ENCODE measurements at regions not wholly inside any gene's neighbourhood (a gene's known extent, or its start where the extent isn't known, plus 50 kb on each side); places are given as distances from the start of the nearest gene placed in this dataset.
A peak's percentile ranks its signal among the peaks of the same experiment; 100 is the strongest.

- no peak for TF ChIP-seq CTCF (IDR thresholded peaks at IDR 0.05)
- intact Hi-C loops (cut with micrococcal nuclease): no loop called here
These were observed 53.7 kb upstream of the OTOGL start for GRCh38 chr12:80045594-80045993.

GRCh38 chr12:80044694-80045046 is 54.7 kb upstream of the OTOGL start:
- H3K4me1 Mint-ChIP-seq (ENCODE audit: low read depth): peaks cover 5% of the 10 kb centered on the region
- no peak for ATAC-seq

More at GRCh38 chr12:80045594-80045993, 53.7 kb upstream of the OTOGL start:
- no peaks in the 10 kb centered on the region for H3K36me3 Mint-ChIP-seq (ENCODE audit: low read depth)
- no peak overlapping the region for H3K27ac Mint-ChIP-seq
- no peaks in the 10 kb centered on the region for H3K4me1 Mint-ChIP-seq (ENCODE audit: low read depth)
- no peaks in the 10 kb centered on the region for H3K9me3 Mint-ChIP-seq
- ATAC-seq: no peak
- ChIA-PET POLR2A (no interaction called here), CTCF (interaction anchor here (1.2 kb wide), 1 partner anchor 157 kb away, joined by 3 read pairs; no protein-coding TSS in a partner anchor)
- H3K4me3 Mint-ChIP-seq: no peak overlapping the region
- no peak for DNase-seq
- peaks cover 5% of the 10 kb centered on the region for H3K27me3 Mint-ChIP-seq

GRCh38 chr12:80041692-80042091 is 57.6 kb upstream of the OTOGL start:
- CTCF ChIA-PET: interaction anchor here (1.0 kb wide), 1 partner anchor 20 kb away, joined by 5 read pairs; no protein-coding TSS in a partner anchor
- no peak overlapping the region for H3K4me3 Mint-ChIP-seq
- no peak overlapping the region for H3K27ac Mint-ChIP-seq
- intact Hi-C loops (cut with micrococcal nuclease): no loop called here
- TF ChIP-seq CTCF (IDR thresholded peaks at IDR 0.05): no peak
- no peak for DNase-seq
- POLR2A ChIA-PET: no interaction called here
- no peaks in the 10 kb centered on the region for H3K36me3 Mint-ChIP-seq (ENCODE audit: low read depth)
- no peaks in the 10 kb centered on the region for H3K9me3 Mint-ChIP-seq
- H3K27me3 Mint-ChIP-seq: peaks cover 2% of the 10 kb centered on the region
- H3K4me1 Mint-ChIP-seq (ENCODE audit: low read depth): peaks cover 5% of the 10 kb centered on the region
- no peak for ATAC-seq

More at GRCh38 chr12:80044694-80045046, 54.7 kb upstream of the OTOGL start:
- ChIA-PET CTCF (no interaction called here), POLR2A (no interaction called here)
- no peak for TF ChIP-seq CTCF (IDR thresholded peaks at IDR 0.05)
- H3K36me3 Mint-ChIP-seq (ENCODE audit: low read depth): no peaks in the 10 kb centered on the region
- intact Hi-C loops (cut with micrococcal nuclease): no loop called here
- H3K27me3 Mint-ChIP-seq: peaks cover 5% of the 10 kb centered on the region
- H3K9me3 Mint-ChIP-seq: no peaks in the 10 kb centered on the region
- DNase-seq: no peak
- no peak overlapping the region for H3K4me3 Mint-ChIP-seq
- H3K27ac Mint-ChIP-seq: no peak overlapping the region

- no peak for TF ChIP-seq CTCF (IDR thresholded peaks at IDR 0.05)
- ChIA-PET CTCF (interaction anchor here (0.9 to 1.0 kb wide), 2 partner anchors 20 to 25 kb away, joined by 3 to 5 read pairs; no protein-coding TSS in a partner anchor), POLR2A (no interaction called here)
- no peak for ATAC-seq
- Mint-ChIP-seq H3K9me3 (no peaks in the 10 kb centered on the region), H3K36me3 (ENCODE audit: low read depth) (no peaks in the 10 kb centered on the region), H3K4me1 (ENCODE audit: low read depth) (peaks cover 5% of the 10 kb centered on the region), H3K4me3 (no peak overlapping the region), H3K27me3 (peaks cover 4% of the 10 kb centered on the region), H3K27ac (no peak overlapping the region)
- no peak for DNase-seq
- intact Hi-C loops (cut with micrococcal nuclease): no loop called here
These were observed 58.3 kb upstream of the OTOGL start for GRCh38 chr12:80041071-80041470.

GRCh38 chr12:80040075-80040738 is 59.1 kb upstream of the OTOGL start:
- Mint-ChIP-seq H3K36me3 (ENCODE audit: low read depth) (no peaks in the 10 kb centered on the region), H3K9me3 (no peaks in the 10 kb centered on the region), H3K27ac (no peak overlapping the region), H3K4me3 (no peak overlapping the region), H3K27me3 (peaks cover 4% of the 10 kb centered on the region), H3K4me1 (ENCODE audit: low read depth) (peaks cover 5% of the 10 kb centered on the region)
- DNase-seq (peak; percentile 4), ATAC-seq (no peak)
- TF ChIP-seq CTCF (IDR thresholded peaks at IDR 0.05): no peak
- ChIA-PET CTCF (interaction anchor here (0.9 kb wide), 1 partner anchor 24 kb away, joined by 3 read pairs; no protein-coding TSS in a partner anchor), POLR2A (no interaction called here)
- intact Hi-C loops (cut with micrococcal nuclease): no loop called here
